Ovary (tissue), 7 donors: ENCODE measurements at regions not wholly inside any gene's neighbourhood (a gene's known extent, or its start where the extent isn't known, plus 50 kb on each side); places are given as distances from the start of the nearest gene placed in this dataset.

Experiments
- DNase-seq, 5 donors: peaks; one replicate each; pipeline ENCODE4 v3.0.0-alpha.2; 2019 to 2020
- H3K27ac ChIP-seq, 2 donors: fragments of 200-600 bp; one replicate each; pipeline versions ENCODE4 v1.5.1 to v1.8.0; 2019 to 2022
- H3K27me3 ChIP-seq: fragments of 200-600 bp; one replicate; pipeline ENCODE4 v1.8.0; 2022
- H3K36me3 ChIP-seq: fragments of 200-600 bp; sonication (generic); one replicate; pipeline ENCODE4 v1.5.1; 2019
- H3K4me1 ChIP-seq: one replicate; pipeline ENCODE4 v1.8.1; 2013; ENCODE audit warnings: mild to moderate bottlenecking, moderate library complexity; ENCODE audit not compliant: insufficient read depth
- H3K4me3 ChIP-seq: fragments of 200-600 bp; sonication (generic); one replicate; pipeline ENCODE4 v1.5.1; 2017
- H3K9me3 ChIP-seq, 2 donors: fragments of 200-600 bp in 1 of 2; sonication (generic) in 1 of 2; one replicate each; pipeline versions ENCODE4 v1.5.1 to v1.8.1; 2013 to 2019; ENCODE audit warnings: mild to moderate bottlenecking in 1 of 2, moderate library complexity in 1 of 2
- CTCF ChIP-seq, 3 donors: fragments of 450-650 bp in 2 of 3; fragments of 200-600 bp in 1 of 3; IDR thresholded peaks; one replicate each; pipeline versions ENCODE4 v1.5.1 to v1.8.0; 2016 to 2022; ENCODE audit warnings: antibody characterized with exemption in 3 of 3, mild to moderate bottlenecking in 1 of 3
- EP300 ChIP-seq: sonication (generic); formaldehyde crosslinking; IDR thresholded peaks from one replicate; pipeline ENCODE4 v1.6.1; 2017; ENCODE audit warnings: antibody characterized with exemption
- POLR2A ChIP-seq: fragments of 450-650 bp; IDR thresholded peaks from one replicate; pipeline ENCODE4 v1.6.1; 2017; ENCODE audit warnings: antibody characterized with exemption, mild to moderate bottlenecking, moderate library complexity
- WGBS, 3 donors: extraction: QIAGEN DNeasy Blood & Tissue Kit in 1 of 3; methylation state at CpG; one replicate each; pipeline versions ENCODE4 v1.1.5 to v1.1.7; 2013 to 2017; 5-methylcytosine and 5-hydroxymethylcytosine counted together
- intact Hi-C, 4 donors: fragments of 100-400 bp; cut with DNase I; formaldehyde crosslinking; loops; one replicate each; pipeline versions ENCODE4 v1.11.0 to v1.15.1; 2022 to 2023
- donor health status: DM: no; HTN: no; CAD: no; lungs with moderate emphysema.
- donor health status: DM: no; HTN: no; CAD: no.
- donor health status: Bipolar disorder and iron deficiency.
- donor health status: DM: no; HTN: no; CAD: no.
- donor health status: DM: yes; HTN: yes; CAD: no.

GRCh38 chr17:31594416-31594815 lies 202.9 kb downstream of the RAB11FIP4 start:
- Histone ChIP-seq H3K27ac (no peak overlapping the region), H3K9me3 (no peaks in the 10 kb centered on the region), H3K36me3 (no peaks in the 10 kb centered on the region), H3K4me1 (no peaks in the 10 kb centered on the region), H3K4me3 (no peak overlapping the region), H3K27me3 (no peaks in the 10 kb centered on the region)
- 94 to 96% (median 95%) methylated on average over 3 of the region's 3 CpGs for WGBS, 3 donors
- TF ChIP-seq EP300, result no peak
- TF ChIP-seq POLR2A, result no peak
- TF ChIP-seq CTCF (IDR thresholded peaks at IDR 0.05), result no peak
- intact Hi-C loops, result no loop called here
- no peak for DNase-seq

GRCh38 chr17:31593806-31594205 lies 202.3 kb downstream of the RAB11FIP4 start:
- H3K27me3 ChIP-seq, result no peaks in the 10 kb centered on the region
- H3K27ac ChIP-seq, result no peak overlapping the region
- H3K4me1 ChIP-seq, result no peaks in the 10 kb centered on the region
- intact Hi-C loops, result no loop called here
- no peak for DNase-seq
- no peak overlapping the region for H3K4me3 ChIP-seq
- WGBS, 3 donors, result 82 to 85% (median 84%) methylated on average over 7 of the region's 7 CpGs
- no peaks in the 10 kb centered on the region for H3K36me3 ChIP-seq
- H3K9me3 ChIP-seq, result no peaks in the 10 kb centered on the region
- TF ChIP-seq EP300 (no peak), POLR2A (no peak), CTCF (IDR thresholded peaks at IDR 0.05) (no peak)

- Histone ChIP-seq H3K27me3 (no peaks in the 10 kb centered on the region), H3K9me3 (no peaks in the 10 kb centered on the region), H3K27ac (no peak overlapping the region), H3K4me1 (no peaks in the 10 kb centered on the region), H3K36me3 (no peaks in the 10 kb centered on the region), H3K4me3 (no peak overlapping the region)
- intact Hi-C loops, result no loop called here
- no peak for DNase-seq
- TF ChIP-seq EP300 (no peak), CTCF (IDR thresholded peaks at IDR 0.05) (no peak), POLR2A (no peak)
- 97 to 100% (median 97%) methylated on average over 2 of the region's 2 CpGs for WGBS, 3 donors
Observed at GRCh38 chr17:31591924-31592323, 200.4 kb downstream of the RAB11FIP4 start.

- no peaks in the 10 kb centered on the region for H3K4me1 ChIP-seq
Observed at GRCh38 chr17:31588512-31588911, 197.0 kb downstream of the RAB11FIP4 start.

More at GRCh38 chr17:31588512-31588911, 197.0 kb downstream of the RAB11FIP4 start:
- Histone ChIP-seq H3K27me3 (no peaks in the 10 kb centered on the region), H3K36me3 (no peaks in the 10 kb centered on the region), H3K4me3 (no peak overlapping the region), H3K27ac (no peak overlapping the region), H3K9me3 (no peaks in the 10 kb centered on the region)
- 83 to 88% (median 84%) methylated on average over 4 of the region's 4 CpGs for WGBS, 3 donors
- intact Hi-C loops, result no loop called here
- TF ChIP-seq CTCF (IDR thresholded peaks at IDR 0.05) (no peak), EP300 (no peak), POLR2A (no peak)
- no peak for DNase-seq
